CMK (cell line): ENCODE measurements at regions not wholly inside any gene's neighbourhood (a gene's known extent, or its start where the extent isn't known, plus 50 kb on each side); places are given as distances from the start of the nearest gene placed in this dataset.

Experiments
- DNase-seq: peaks from one replicate; pipeline ENCODE4 v3.0.0-alpha.2; 2010; ENCODE audit warnings: low read depth

DNA sequence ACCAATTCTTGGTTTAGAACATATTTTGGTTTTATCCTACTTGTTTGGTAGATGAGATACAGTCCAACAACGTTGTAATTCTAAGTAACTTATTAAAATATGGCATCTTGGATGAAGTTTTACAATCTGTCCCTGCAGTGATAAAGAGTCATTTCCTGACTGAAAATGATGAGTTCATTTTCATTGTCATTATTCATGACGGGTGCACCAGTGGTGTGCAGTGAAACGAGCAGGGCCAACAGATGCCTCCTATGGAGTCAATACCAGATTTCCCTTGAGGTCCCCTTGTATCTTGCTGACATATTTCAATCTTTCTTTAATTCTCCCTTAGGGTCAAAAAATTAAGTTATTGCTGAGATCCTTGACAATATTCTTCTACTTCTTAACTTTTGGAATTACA lies 438.5 kb downstream of the LRIG3 start:
- DNase-seq: no peak

DNA sequence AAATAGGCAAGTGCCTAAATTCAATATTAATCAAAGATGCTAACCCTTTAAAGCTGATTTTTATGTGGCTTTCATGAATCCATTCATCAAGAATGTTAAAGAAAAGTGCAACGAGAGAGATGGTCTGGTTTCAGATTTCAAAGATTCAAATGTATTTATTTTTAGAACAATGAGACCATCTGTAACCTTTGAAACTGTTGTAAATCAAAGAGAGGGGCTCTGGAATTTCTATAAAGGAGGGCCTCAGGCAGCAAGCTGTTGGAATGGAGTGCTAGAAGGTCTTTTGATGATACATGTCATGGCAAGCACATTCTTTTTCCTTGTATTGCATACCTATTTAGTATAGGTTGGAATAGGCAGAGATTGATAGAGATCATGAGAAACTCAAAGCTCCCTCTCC lies 433.0 kb downstream of the LRIG3 start:
- no peak for DNase-seq

DNA sequence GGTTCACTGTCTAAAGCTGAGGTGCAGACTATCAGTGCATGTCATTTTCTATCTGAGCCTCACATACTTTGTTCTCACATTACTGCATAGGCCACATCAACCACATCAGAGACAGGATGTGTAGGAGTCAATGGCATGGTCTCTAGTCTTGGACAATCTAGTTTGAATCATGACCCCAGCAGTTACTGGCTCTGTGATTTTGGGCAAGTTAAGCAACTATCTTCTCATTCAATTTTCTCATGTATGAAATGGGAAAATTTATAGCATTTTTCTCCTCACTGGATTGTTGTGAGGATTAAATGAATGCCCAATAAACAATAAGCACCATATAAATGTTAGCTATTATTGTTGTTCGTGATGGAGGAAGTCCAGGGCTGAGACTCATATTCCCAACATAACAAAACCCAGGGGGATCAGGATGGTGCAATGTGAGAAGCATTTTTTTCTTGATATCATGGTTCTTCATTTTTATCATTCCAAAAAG lies 432.6 kb downstream of the LRIG3 start:
- peak; percentile 4 for DNase-seq

DNA sequence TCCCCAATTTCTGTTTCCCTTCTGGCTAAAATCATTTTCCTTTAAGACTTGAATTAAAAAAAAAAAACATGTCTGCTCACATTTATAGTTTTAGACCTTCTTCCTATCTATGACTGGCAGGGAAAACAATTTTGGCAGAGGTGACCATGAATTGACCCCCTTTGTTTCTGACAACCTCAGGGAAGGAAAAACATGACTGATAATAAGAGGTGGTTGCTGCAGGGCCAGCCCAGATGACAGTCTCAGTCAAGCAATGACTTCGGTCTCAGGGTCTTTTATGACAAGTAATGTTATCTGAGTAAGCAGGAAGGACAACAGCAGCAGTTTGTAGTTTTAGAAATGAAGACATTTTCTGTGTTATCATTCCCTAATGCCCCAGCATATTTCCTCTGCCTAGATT lies 430.9 kb downstream of the LRIG3 start:
- DNase-seq: peak; percentile 5

GRCh38 chr12:58491306-58491705 lies 429.0 kb downstream of the LRIG3 start:
- DNase-seq: no peak

DNA sequence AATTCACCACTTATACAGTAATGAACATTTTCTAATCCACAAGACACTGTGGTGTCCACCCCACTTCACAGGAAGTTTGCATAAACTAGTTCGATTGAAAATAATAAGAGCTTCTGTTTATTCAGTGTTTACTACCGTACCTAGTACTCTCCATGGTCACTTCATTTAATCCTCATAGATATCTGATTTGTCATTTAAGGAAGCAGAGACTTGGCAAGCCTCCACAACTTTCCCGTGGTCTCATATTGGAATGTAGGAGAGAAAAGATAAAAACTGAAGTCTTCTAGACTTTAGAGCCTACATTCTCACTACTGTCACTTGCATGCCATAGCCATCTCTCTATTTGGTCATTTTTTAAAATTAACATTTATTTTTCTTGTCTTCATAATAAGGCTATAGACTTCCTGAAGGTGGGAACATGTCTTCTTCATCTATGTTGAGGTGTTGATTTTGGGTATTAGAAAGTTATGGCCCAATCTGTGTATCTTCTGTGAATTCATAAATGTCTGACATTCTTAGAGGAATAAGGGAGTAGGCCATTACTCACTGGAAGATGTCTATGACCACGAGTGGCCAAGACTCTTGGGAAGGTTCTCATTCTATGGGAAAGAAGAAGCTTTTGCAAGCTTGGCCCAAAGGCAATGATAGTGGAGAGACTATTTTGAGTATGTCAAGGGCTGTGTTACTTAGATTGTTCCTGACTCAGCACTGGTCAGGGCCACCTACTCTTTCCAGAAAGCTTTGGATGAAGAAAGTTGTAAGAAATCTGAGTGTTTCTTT lies 423.7 kb downstream of the LRIG3 start:
- no peak for DNase-seq

DNA sequence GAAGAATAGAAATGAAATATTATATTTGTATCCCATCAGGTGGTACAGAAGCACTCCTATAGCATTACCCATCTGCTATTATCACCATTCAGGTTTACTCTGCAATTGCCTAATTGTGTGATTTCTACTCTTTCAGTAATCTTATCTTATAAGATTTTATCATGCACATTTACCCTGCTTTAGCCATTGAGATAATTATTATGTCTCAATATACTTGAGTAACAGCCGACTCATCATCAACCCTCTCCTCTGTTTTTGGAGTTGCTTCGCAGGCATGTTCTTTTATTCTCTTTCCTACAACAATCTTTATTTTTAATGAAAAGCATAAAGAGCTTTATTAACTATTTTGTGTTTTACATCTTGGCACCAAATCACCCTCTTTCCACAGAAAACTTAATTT lies 419.9 kb downstream of the LRIG3 start:
- no peak for DNase-seq

- DNase-seq: no peak
These were observed 418.1 kb downstream of the LRIG3 start for GRCh38 chr12:58502226-58502625.

DNA sequence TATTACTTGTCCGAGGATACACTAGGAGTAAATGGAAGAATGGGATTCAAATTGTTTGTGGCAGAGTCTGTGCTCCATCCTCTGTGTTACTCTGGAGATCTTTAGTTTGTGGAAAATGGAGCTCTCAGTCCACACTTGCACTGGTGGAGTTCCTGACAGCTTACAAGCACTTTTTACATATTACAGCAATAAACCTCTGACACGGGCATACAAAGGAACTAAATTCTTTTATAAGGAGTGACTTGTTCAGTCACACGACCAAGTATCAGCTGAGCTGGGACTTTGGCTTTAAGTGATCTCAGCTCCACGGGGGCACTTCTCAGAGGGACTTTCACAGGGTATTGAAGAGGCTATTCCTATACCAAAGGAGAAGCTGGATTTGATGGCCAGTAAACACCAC lies 417.5 kb downstream of the LRIG3 start:
- DNase-seq: no peak

GRCh38 chr12:58503731-58504130 lies 416.6 kb downstream of the LRIG3 start:
- no peak for DNase-seq

- DNase-seq: no peak
These were observed 416.0 kb downstream of the LRIG3 start for GRCh38 chr12:58504143-58504938.

GRCh38 chr12:58509116-58509885 lies 411.0 kb downstream of the LRIG3 start:
- DNase-seq: no peak

DNA sequence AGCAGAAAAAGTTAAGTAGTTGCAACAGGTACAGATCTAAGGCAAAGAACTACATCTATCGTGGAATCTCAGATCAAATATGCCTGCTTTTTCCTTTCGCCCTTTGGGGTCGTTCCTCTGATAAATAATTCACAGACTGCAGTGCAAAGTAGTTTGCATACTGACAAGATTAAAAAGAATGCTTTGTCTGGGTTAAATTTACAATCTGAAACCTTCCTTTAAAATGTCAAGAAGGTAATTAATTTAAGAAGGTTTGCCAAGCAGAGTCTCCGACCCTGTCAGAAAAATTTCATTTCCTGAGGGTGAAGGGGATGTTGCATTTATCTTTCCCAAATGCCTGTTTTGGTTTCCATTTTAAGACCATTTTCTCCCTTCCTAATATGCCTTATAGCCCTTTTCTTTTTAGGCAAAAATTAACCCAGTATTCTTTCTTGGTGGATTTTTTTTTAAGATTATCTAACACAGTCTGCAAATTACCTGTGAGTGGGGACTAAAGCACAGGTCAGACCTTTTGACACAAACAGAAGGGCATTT lies 406.9 kb downstream of the LRIG3 start:
- no peak for DNase-seq

DNA sequence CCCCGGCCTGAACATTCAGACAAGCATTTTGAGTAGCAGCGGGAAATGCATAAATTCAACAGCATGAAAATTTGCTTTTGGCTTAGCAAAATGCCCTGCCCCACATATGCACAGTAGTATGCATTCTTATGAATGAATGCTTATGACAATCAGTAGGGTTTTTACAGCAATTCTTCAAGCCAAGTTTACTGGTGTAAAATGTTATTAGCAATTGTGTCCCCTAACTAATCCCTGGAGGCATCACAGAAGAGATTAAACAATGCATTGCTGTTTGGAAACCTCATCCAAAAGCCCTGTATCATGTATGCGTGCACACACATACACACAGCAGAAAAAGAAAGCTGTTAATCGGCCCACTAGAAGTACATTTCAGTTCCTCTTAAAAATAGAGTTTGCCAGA lies 406.5 kb downstream of the LRIG3 start:
- no peak for DNase-seq

DNA sequence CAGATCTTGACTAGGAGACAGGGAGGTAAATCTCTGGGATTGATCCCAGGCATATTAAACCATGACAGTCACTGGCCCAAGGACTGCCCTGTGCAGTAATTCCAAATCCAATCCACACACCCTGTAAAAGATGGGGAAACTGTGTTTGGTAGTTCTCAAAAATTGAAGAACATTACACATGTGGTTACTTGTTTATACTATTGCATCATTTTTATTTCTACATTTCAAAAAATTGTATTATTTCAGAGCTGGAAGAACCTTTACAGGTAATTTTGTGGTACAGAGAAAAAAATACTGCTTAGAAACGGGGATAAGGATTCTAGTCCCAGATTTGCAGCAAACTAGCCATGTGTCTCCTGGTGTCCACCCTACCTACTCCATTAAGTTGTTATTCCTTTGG lies 400.5 kb downstream of the LRIG3 start:
- no peak for DNase-seq

GRCh38 chr12:58521152-58521551 lies 399.2 kb downstream of the LRIG3 start:
- DNase-seq: no peak

- no peak for DNase-seq
These were observed 398.5 kb downstream of the LRIG3 start for GRCh38 chr12:58521796-58522195.

GRCh38 chr12:58523360-58523759 lies 396.9 kb downstream of the LRIG3 start:
- DNase-seq: no peak

DNA sequence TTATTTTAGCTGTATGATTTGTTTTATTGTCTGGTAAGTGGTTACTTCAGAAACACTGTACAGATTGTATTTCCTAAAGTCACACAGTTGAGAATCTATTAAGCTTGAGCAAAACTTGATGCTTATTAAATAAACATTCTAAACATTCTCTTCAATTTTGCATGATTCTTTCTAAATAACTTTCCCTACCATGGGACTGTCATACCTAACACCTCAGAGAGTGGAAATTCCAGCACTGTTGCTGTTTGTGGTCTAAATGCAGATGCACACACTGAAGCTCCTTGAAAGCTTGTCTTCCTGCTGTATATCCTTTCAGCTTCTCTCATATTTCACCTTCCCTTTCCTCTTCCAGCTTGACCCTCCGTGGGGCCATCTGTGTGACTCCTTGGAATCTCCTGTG lies 392.0 kb downstream of the LRIG3 start:
- no peak for DNase-seq

GRCh38 chr12:58529114-58529665 lies 391.1 kb downstream of the LRIG3 start:
- DNase-seq: no peak

- no peak for DNase-seq
These were observed 390.2 kb downstream of the LRIG3 start for GRCh38 chr12:58529897-58530741.
